H9 (cell line): ENCODE measurements at regions not wholly inside any gene's neighbourhood (a gene's known extent, or its start where the extent isn't known, plus 50 kb on each side); places are given as distances from the start of the nearest gene placed in this dataset.

Experiments
- DNase-seq: peaks from one replicate; pipeline ENCODE4 v3.0.0-alpha.2; 2017
- H2AFZ ChIP-seq: one replicate; pipeline ENCODE4 v1.6.1; 2013; ENCODE audit warnings: mild to moderate bottlenecking, low read length, control low read depth, moderate library complexity
- H2AK5ac ChIP-seq: 2 replicates; pipeline ENCODE4 v1.6.1; 2013; ENCODE audit warnings: low read length, control low read depth, mixed read lengths; ENCODE audit not compliant: insufficient read length
- H2BK120ac ChIP-seq: one replicate; pipeline ENCODE4 v1.6.1; 2013; ENCODE audit warnings: low read depth, mild to moderate bottlenecking, low read length, control low read depth, inconsistent platforms; ENCODE audit not compliant: poor library complexity, severe bottlenecking
- H2BK12ac ChIP-seq: 2 replicates; pipeline ENCODE4 v1.6.1; 2013; ENCODE audit warnings: low read length, control low read depth, mixed read lengths, low read depth; ENCODE audit not compliant: insufficient read length
- H2BK15ac ChIP-seq: 2 replicates; pipeline ENCODE4 v1.6.1; 2013; ENCODE audit warnings: low read depth, low read length, control low read depth
- H2BK20ac ChIP-seq: one replicate; pipeline ENCODE4 v1.6.1; 2013; ENCODE audit warnings: low read depth, mild to moderate bottlenecking, low read length, control low read depth, inconsistent platforms; ENCODE audit not compliant: poor library complexity, severe bottlenecking
- H2BK5ac ChIP-seq: 2 replicates; pipeline ENCODE4 v1.6.1; 2013; ENCODE audit warnings: low read length, control low read depth, mixed read lengths; ENCODE audit not compliant: insufficient read length
- H3K14ac ChIP-seq: 2 replicates; pipeline ENCODE4 v1.6.1; 2013; ENCODE audit warnings: low read length, control low read depth; ENCODE audit not compliant: insufficient read depth
- H3K18ac ChIP-seq: 2 replicates; pipeline ENCODE4 v1.6.1; 2013; ENCODE audit warnings: low read depth, mild to moderate bottlenecking, mixed read lengths, low read length, control low read depth; ENCODE audit not compliant: insufficient read length
- H3K23ac ChIP-seq: 2 replicates; pipeline ENCODE4 v1.6.1; 2013; ENCODE audit warnings: low read length, control low read depth, mixed read lengths, low read depth; ENCODE audit not compliant: insufficient read length
- H3K23me2 ChIP-seq: 2 replicates; pipeline ENCODE4 v1.6.1; 2013; ENCODE audit warnings: low read depth, mild to moderate bottlenecking, mixed read lengths, low read length, control low read depth; ENCODE audit not compliant: insufficient read length, poor library complexity, severe bottlenecking
- H3K27ac ChIP-seq: 2 replicates; pipeline ENCODE4 v1.5.1; 2013; ENCODE audit warnings: low read length, control low read depth, mixed read lengths, low read depth; ENCODE audit not compliant: insufficient read length
- H3K27me3 ChIP-seq: 2 replicates; pipeline ENCODE4 v1.6.1; 2013; ENCODE audit warnings: low read length, control low read depth, inconsistent platforms; ENCODE audit not compliant: insufficient read depth
- H3K4ac ChIP-seq: 2 replicates; pipeline ENCODE4 v1.6.1; 2013; ENCODE audit warnings: low read depth, mild to moderate bottlenecking, control low read depth, inconsistent platforms, low read length, moderate library complexity
- H3K4me1 ChIP-seq: 2 replicates; pipeline ENCODE4 v1.6.1; 2013; ENCODE audit warnings: low read length, control low read depth, inconsistent platforms; ENCODE audit not compliant: insufficient read depth
- H3K4me2 ChIP-seq: 2 replicates; pipeline ENCODE4 v1.6.1; 2013; ENCODE audit warnings: low read length, control low read depth, mixed read lengths; ENCODE audit not compliant: insufficient read length, insufficient read depth
- H3K56ac ChIP-seq: 2 replicates; pipeline ENCODE4 v1.6.1; 2013; ENCODE audit warnings: low read depth, mild to moderate bottlenecking, mixed read lengths, low read length, control low read depth; ENCODE audit not compliant: insufficient read length
- H3K79me1 ChIP-seq: 2 replicates; pipeline ENCODE4 v1.6.1; 2013; ENCODE audit warnings: low read depth, mild to moderate bottlenecking, moderate library complexity, low read length, control low read depth, inconsistent platforms; ENCODE audit not compliant: insufficient read depth, poor library complexity, severe bottlenecking
- H3K79me2 ChIP-seq: 2 replicates; pipeline ENCODE4 v1.6.1; 2013; ENCODE audit warnings: low read length, control low read depth, inconsistent platforms; ENCODE audit not compliant: insufficient read depth
- H3K9ac ChIP-seq: 2 replicates; pipeline ENCODE4 v1.6.1; 2013; ENCODE audit warnings: low read length, control low read depth, mixed read lengths; ENCODE audit not compliant: insufficient read length; ENCODE audit errors: extremely low read depth
- H3K9me3 ChIP-seq: one replicate; pipeline ENCODE4 v1.6.1; 2013; ENCODE audit warnings: low read depth, low read length, inconsistent platforms; ENCODE audit not compliant: control insufficient read depth
- H3T11ph ChIP-seq: one replicate; pipeline ENCODE4 v1.6.1; 2013; ENCODE audit warnings: mild to moderate bottlenecking, low read length, control low read depth, inconsistent platforms
- H4K20me1 ChIP-seq: one replicate; pipeline ENCODE4 v1.6.1; 2013; ENCODE audit not compliant: control insufficient read depth, insufficient read length, insufficient read depth
- H4K5ac ChIP-seq: 2 replicates; pipeline ENCODE4 v1.6.1; 2013; ENCODE audit warnings: low read depth, mild to moderate bottlenecking, mixed read lengths, low read length, control low read depth; ENCODE audit not compliant: insufficient read length
- H4K8ac ChIP-seq: replicated peaks from 2 replicates; pipeline ENCODE4 v1.6.1; 2013; ENCODE audit warnings: low read length, control low read depth, mixed read lengths, low read depth; ENCODE audit not compliant: insufficient read length
- H4K91ac ChIP-seq: 2 replicates; pipeline ENCODE4 v1.6.1; 2013; ENCODE audit warnings: low read depth, mild to moderate bottlenecking, moderate library complexity, mixed read lengths, low read length, control low read depth; ENCODE audit not compliant: insufficient read length
- H3K27ac Mint-ChIP-seq, 3 experiments: 2 replicates in 2 of 3; 3 replicates in 1 of 3; pipeline ENCODE4 v1.8.0; 2020 to 2021; ENCODE audit warnings: mixed read lengths in 3 of 3, mild to moderate bottlenecking in 1 of 3, moderate library complexity in 1 of 3
- H3K27me3 Mint-ChIP-seq: 2 replicates; pipeline ENCODE4 v1.8.0; 2021; ENCODE audit warnings: low read depth, mild to moderate bottlenecking, moderate library complexity, mixed read lengths
- H3K36me3 Mint-ChIP-seq, 3 experiments: 2 replicates in 2 of 3; 3 replicates in 1 of 3; pipeline ENCODE4 v1.8.0; 2020 to 2021; ENCODE audit warnings: low read depth in 3 of 3, mixed read lengths in 3 of 3; ENCODE audit not compliant: insufficient read depth in 1 of 3
- H3K4me1 Mint-ChIP-seq, 2 experiments: 2 replicates each; pipeline ENCODE4 v1.8.0; 2020; ENCODE audit warnings: mixed read lengths in 2 of 2
- H3K4me3 Mint-ChIP-seq, 2 experiments: 2 replicates in 1 of 2; 3 replicates in 1 of 2; pipeline ENCODE4 v1.8.0; 2020 to 2021; ENCODE audit warnings: mild to moderate bottlenecking in 2 of 2, mixed read lengths in 2 of 2, moderate library complexity in 1 of 2
- H3K9me3 Mint-ChIP-seq, 2 experiments: 2 replicates in 1 of 2; 3 replicates in 1 of 2; pipeline ENCODE4 v1.8.0; 2020; ENCODE audit warnings: mild to moderate bottlenecking in 2 of 2, mixed read lengths in 2 of 2, moderate library complexity in 1 of 2
- CTCF ChIP-seq: fragments of 200-600 bp; sonication (generic); conservative IDR thresholded peaks from 3 replicates; pipeline ENCODE4 v1.8.0; 2021; ENCODE audit warnings: antibody characterized with exemption, mild to moderate bottlenecking
- WGBS: extraction: QIAGEN DNeasy Blood & Tissue Kit; methylation state at CpG from one replicate; pipeline ENCODE4 v1.1.7; 2013; ENCODE audit warnings: missing lambda C conversion rate, low lambda C conversion rate, mixed read lengths; ENCODE audit not compliant: insufficient read length; ENCODE audit errors: extremely low coverage; 5-methylcytosine and 5-hydroxymethylcytosine counted together

DNA sequence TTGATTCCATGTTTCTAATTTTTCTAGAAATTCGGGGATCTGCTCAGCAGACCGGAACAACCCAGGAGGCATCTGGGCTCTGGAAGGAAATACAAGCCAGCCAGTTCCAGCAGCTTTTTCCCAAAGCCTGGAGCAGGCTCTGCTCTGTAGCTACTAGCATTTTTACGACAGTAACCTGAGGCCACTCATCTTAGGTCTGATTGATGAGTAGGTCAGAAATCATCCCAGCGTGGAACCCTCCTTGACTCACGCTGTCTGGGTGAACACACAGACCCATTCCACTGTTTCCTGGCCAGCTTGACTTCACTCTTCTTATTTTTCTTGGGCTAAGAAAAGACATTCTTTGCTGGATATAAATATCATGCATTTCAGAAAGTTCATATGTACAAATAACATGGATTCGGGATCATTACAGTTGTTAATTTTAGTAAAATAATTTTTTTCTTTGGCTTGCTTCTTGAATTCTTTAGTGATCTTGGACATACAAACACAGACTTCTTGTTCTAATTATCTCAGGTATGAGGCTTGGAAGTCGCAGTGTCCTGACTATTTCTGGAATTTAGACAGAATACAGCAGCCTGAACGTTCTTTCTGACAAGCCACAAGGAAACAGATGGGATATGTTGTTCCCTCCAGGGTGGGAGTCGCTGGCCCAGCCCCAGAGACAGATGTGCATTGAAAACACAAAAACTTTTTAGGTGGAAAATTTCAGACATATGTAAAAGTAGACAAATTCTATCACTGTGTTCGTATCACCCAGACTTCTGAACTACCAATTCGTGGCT, 54.6 kb upstream of the PITRM1 start:
- no peak overlapping the region for H2BK5ac ChIP-seq
- H3K9me3 ChIP-seq = no peaks in the 10 kb centered on the region
- WGBS = no CpG with 5 or more reads among the region's 11 CpGs
- no peak overlapping the region for H4K5ac ChIP-seq
- no peaks in the 10 kb centered on the region for H4K20me1 ChIP-seq
- Mint-ChIP-seq H3K36me3 (no peaks in the 10 kb centered on the region; a peak in 1 of 7 replicates), H3K27me3 (peaks cover 1% of the 10 kb centered on the region), H3K27ac (no peak overlapping the region; a peak in 1 of 7 replicates), H3K9me3 (no peaks in the 10 kb centered on the region), H3K4me3 (no peak overlapping the region), H3K4me1 (peaks cover 0 to 6% of the 10 kb centered on the region in 2 experiments; a peak in 2 of 4 replicates)
- no peak overlapping the region for H2BK20ac ChIP-seq
- no peak overlapping the region for H3K56ac ChIP-seq
- H3K79me1 ChIP-seq = no peaks in the 10 kb centered on the region
- no peak overlapping the region for H2AK5ac ChIP-seq
- no peak overlapping the region for H3K27ac ChIP-seq
- H3T11ph ChIP-seq = no peak overlapping the region
- no peak overlapping the region for H2BK15ac ChIP-seq
- H3K18ac ChIP-seq = no peak overlapping the region
- H3K23ac ChIP-seq = no peak overlapping the region
- no peak overlapping the region for H3K4ac ChIP-seq
- H3K79me2 ChIP-seq = no peaks in the 10 kb centered on the region
- no peak overlapping the region for H4K91ac ChIP-seq
- no peak overlapping the region for H3K9ac ChIP-seq
- H3K4me1 ChIP-seq = no peaks in the 10 kb centered on the region
- no peak for DNase-seq
- no peak overlapping the region for H2BK120ac ChIP-seq
- no peak overlapping the region for H4K8ac ChIP-seq
- H3K27me3 ChIP-seq = no peaks in the 10 kb centered on the region
- no peak for TF ChIP-seq CTCF
- H3K14ac ChIP-seq = no peak overlapping the region
- H2BK12ac ChIP-seq = no peak overlapping the region
- H2AFZ ChIP-seq = no peak overlapping the region
- no peak overlapping the region for H3K4me2 ChIP-seq
- no peaks in the 10 kb centered on the region for H3K23me2 ChIP-seq
